WTC11 (cell line): ENCODE measurements at regions not wholly inside any gene's neighbourhood (a gene's known extent, or its start where the extent isn't known, plus 50 kb on each side); places are given as distances from the start of the nearest gene placed in this dataset.

Source experiments
- CREB1 ChIP-seq: sonication (generic); formaldehyde crosslinking; IDR thresholded peaks from 2 replicates; pipeline ENCODE4 v1.8.0; 2023; ENCODE audit warnings: mild to moderate bottlenecking, missing genetic modification reagents
- ETV6 ChIP-seq: sonication (generic); formaldehyde crosslinking; IDR thresholded peaks from 2 replicates; pipeline ENCODE4 v1.8.1; 2022; ENCODE audit warnings: mild to moderate bottlenecking, missing genetic modification reagents
- NFE2L1 ChIP-seq: sonication (generic); formaldehyde crosslinking; IDR thresholded peaks from 2 replicates; pipeline ENCODE4 v1.8.1; 2023; ENCODE audit warnings: missing genetic modification reagents
- NR1H2 ChIP-seq: sonication (generic); formaldehyde crosslinking; IDR thresholded peaks from 2 replicates; pipeline ENCODE4 v1.9.0; 2021; ENCODE audit warnings: mild to moderate bottlenecking, moderate library complexity, missing genetic modification reagents
- TF ChIP-seq, protein P1 (sequence below): fragments of 200-600 bp; IDR thresholded peaks from 2 replicates; pipeline ENCODE4 v1.8.0; 2022; ENCODE audit warnings: antibody characterized with exemption
- TF ChIP-seq, protein P2 (sequence below): sonication (generic); formaldehyde crosslinking; IDR thresholded peaks from 2 replicates; pipeline ENCODE4 v1.8.1; 2022; ENCODE audit warnings: missing genetic modification reagents, borderline replicate concordance

DNA sequence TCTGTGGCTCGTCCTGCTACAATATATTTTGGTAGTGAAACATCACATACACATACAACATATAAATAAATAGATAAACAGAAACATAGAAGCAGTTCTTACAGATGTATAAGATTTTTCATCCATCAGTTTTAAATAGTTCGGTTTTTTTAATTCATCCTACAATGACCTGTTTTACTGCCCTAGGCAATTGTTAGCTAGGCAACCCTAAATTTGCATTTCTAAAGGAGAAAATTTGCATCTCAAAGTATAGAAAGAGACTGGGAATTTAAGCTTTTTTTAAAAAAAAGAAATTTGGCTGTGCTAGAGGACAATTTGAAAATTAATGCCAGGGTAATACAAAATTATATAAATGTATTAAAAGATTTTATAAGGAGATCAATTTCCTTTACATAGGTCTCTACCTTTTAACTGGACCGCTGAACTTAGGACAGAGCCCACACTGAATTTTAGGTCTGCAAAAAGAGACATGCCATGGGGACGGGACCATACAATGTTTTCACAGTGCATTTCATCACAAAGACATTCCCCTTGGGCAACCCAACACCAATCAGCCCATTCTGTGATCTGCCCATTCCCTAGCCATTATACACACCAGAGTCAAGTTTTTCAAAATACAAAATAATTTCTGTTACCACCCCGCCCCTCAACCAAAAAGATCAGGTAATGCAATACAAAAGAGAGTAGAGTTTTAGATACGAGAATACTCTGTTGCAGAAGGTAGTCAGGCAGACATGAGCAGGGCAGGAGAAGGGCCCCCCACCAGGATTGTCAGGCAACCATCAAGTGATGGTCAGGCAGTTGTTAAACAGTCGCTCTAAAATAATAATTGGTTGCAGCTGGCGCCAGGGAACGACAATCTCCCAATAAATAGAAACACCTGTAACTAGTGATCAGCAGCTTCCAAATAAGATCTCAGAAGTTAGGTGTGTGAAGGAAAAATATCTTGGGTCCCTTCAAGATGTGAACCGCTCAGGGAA is 299.7 kb upstream of the SGCG start:
- TF ChIP-seq, protein P1, sequence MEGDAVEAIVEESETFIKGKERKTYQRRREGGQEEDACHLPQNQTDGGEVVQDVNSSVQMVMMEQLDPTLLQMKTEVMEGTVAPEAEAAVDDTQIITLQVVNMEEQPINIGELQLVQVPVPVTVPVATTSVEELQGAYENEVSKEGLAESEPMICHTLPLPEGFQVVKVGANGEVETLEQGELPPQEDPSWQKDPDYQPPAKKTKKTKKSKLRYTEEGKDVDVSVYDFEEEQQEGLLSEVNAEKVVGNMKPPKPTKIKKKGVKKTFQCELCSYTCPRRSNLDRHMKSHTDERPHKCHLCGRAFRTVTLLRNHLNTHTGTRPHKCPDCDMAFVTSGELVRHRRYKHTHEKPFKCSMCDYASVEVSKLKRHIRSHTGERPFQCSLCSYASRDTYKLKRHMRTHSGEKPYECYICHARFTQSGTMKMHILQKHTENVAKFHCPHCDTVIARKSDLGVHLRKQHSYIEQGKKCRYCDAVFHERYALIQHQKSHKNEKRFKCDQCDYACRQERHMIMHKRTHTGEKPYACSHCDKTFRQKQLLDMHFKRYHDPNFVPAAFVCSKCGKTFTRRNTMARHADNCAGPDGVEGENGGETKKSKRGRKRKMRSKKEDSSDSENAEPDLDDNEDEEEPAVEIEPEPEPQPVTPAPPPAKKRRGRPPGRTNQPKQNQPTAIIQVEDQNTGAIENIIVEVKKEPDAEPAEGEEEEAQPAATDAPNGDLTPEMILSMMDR, result no peak
- no peak for TF ChIP-seq ETV6 (CRISPR knock-in tag)
- TF ChIP-seq NFE2L1 (CRISPR knock-in tag), result no peak
- no peak for TF ChIP-seq CREB1 (CRISPR knock-in tag)
- TF ChIP-seq NR1H2 (CRISPR knock-in tag), result no peak
- TF ChIP-seq, protein P2, sequence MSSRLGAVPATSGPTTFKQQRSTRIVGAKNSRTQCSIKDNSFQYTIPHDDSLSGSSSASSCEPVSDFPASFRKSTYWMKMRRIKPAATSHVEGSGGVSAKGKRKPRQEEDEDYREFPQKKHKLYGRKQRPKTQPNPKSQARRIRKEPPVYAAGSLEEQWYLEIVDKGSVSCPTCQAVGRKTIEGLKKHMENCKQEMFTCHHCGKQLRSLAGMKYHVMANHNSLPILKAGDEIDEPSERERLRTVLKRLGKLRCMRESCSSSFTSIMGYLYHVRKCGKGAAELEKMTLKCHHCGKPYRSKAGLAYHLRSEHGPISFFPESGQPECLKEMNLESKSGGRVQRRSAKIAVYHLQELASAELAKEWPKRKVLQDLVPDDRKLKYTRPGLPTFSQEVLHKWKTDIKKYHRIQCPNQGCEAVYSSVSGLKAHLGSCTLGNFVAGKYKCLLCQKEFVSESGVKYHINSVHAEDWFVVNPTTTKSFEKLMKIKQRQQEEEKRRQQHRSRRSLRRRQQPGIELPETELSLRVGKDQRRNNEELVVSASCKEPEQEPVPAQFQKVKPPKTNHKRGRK (CRISPR knock-in tag), result no peak
